ENCODE measurements at regions not wholly inside any gene's neighbourhood (a gene's known extent, or its start where the extent isn't known, plus 50 kb on each side); places are given as distances from the start of the nearest gene placed in this dataset.
"Not testable (repeated sequence)": the region's sequence is repeated elsewhere in the genome, so short reads cannot be mapped to it uniquely, and the experiment has no call there.

- Histone ChIP-seq H3K27ac (no peak overlapping the region), H3K27me3 (peaks cover 9% of the 10 kb centered on the region), H3K4me1 (replicated peaks in 1 of 2) (peaks cover 0 to 12% of the 10 kb centered on the region in 2 donors), H3K9me3 (replicated peaks in 1 of 3) (no peaks in the 10 kb centered on the region), H3K4me3 (no peak overlapping the region), H3K36me3 (replicated peaks in 1 of 2) (no peaks in the 10 kb centered on the region)
- intact Hi-C loops (cut with DNase I), result loop anchor here in 1 of 2 donors (5.0 kb wide), 1 partner anchor 371 kb away; no protein-coding TSS in a partner anchor
- no peak for DNase-seq
- TF ChIP-seq POLR2A (IDR thresholded peaks at IDR 0.05), result no peak
- TF ChIP-seq, protein P1, sequence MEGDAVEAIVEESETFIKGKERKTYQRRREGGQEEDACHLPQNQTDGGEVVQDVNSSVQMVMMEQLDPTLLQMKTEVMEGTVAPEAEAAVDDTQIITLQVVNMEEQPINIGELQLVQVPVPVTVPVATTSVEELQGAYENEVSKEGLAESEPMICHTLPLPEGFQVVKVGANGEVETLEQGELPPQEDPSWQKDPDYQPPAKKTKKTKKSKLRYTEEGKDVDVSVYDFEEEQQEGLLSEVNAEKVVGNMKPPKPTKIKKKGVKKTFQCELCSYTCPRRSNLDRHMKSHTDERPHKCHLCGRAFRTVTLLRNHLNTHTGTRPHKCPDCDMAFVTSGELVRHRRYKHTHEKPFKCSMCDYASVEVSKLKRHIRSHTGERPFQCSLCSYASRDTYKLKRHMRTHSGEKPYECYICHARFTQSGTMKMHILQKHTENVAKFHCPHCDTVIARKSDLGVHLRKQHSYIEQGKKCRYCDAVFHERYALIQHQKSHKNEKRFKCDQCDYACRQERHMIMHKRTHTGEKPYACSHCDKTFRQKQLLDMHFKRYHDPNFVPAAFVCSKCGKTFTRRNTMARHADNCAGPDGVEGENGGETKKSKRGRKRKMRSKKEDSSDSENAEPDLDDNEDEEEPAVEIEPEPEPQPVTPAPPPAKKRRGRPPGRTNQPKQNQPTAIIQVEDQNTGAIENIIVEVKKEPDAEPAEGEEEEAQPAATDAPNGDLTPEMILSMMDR (IDR thresholded peaks at IDR 0.05), result no peak
- 67 to 100% (median 89%) methylated on average over 3 of the region's 3 CpGs for WGBS, 4 donors
These were observed 85.6 kb upstream of the EGFL6 start for GRCh38 chrX:13483773-13484172.

DNA sequence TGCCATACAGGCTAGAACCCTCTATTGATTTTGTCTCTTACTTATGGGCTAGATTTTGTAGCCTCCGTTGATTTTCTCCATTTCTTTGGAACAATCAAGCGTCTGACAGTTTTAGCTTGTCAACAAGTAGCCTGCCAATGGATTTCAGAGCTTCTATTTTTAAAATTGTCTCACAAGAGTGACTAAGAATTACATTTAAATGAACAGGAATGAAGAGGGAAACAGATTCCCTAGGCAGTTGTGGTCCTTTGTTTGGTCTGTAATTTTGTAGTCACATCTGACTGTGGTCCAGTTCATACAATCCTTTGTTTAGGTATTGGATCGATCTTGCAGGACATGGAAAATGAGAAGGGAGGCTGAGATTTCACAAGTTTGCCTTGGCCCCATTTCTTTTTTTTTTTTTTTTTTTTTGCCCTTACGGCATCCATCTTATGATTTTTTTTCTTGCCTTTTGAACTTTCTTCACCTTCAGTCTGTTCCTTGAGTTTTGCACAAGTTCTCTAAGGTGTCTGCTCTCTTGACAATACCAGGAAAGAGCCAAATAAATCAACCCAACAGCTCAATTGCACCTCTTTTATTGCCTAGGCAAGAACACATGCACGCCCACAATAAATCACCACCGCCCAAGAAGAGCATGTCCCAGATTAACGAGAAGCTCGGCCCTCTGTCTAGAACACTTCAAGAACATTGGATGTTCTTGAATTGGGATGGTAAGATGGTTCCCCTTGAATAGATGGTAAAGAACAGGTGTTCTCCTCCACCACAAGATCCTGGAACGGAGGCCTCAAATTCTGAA is 86.5 kb upstream of the EGFL6 start:
- 76 to 85% (median 80%) methylated on average over 9 of the region's 9 CpGs for WGBS, 4 donors
- no peak for DNase-seq
- intact Hi-C loops (cut with DNase I), result loop anchor here in 1 of 2 donors (5.0 kb wide), 1 partner anchor 371 kb away; no protein-coding TSS in a partner anchor
- Histone ChIP-seq H3K27me3 (peaks cover 13% of the 10 kb centered on the region), H3K4me1 (replicated peaks in 1 of 2) (peaks cover 0 to 11% of the 10 kb centered on the region in 2 donors), H3K9me3 (replicated peaks in 1 of 3) (no peaks in the 10 kb centered on the region), H3K27ac (no peak overlapping the region), H3K4me3 (no peak overlapping the region), H3K36me3 (replicated peaks in 1 of 2) (no peaks in the 10 kb centered on the region)
- no peak for TF ChIP-seq POLR2A (IDR thresholded peaks at IDR 0.05)
- TF ChIP-seq, protein P1 (IDR thresholded peaks at IDR 0.05), result no peak

DNA sequence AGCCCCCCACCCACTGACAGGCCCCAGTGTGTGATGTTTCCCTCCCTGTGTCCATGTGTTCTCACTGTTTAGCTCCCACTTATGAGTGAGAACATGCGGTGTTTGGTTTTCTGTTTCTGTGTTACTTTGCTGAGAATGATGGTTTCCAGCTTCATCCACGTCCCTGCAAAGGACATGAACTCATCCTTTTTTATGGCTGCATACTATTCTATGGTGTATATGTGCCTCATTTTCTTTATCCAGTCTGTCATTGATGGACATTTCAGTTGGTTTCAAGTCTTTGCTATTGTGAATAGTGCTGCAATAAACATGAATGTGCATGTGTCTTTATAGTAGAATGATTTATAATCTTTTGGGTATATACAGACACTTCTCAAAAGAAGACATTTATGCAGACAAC is 88.6 kb upstream of the EGFL6 start:
- intact Hi-C loops (cut with DNase I), result loop anchor here in 1 of 2 donors (5.0 kb wide), 1 partner anchor 368 kb away; no protein-coding TSS in a partner anchor
- DNase-seq; H3K27ac ChIP-seq; H3K9me3 ChIP-seq (replicated peaks in 1 of 3); H3K4me1 ChIP-seq (replicated peaks in 1 of 2); H3K36me3 ChIP-seq (replicated peaks in 1 of 2); H3K4me3 ChIP-seq: not testable (repeated sequence)
- peaks cover 17% of the 10 kb centered on the region for H3K27me3 ChIP-seq
- whole genome bisulfite sequencing, 4 donors, result 73 to 91% (median 86%) methylated on average over 2 of the region's 2 CpGs

GRCh38 chrX:13479452-13479813 is 90.0 kb upstream of the EGFL6 start:
- Histone ChIP-seq H3K27ac (no peak overlapping the region), H3K27me3 (peaks cover 17% of the 10 kb centered on the region), H3K4me1 (replicated peaks in 1 of 2) (no peaks in the 10 kb centered on the region), H3K36me3 (replicated peaks in 1 of 2) (no peaks in the 10 kb centered on the region), H3K4me3 (no peak overlapping the region), H3K9me3 (replicated peaks in 1 of 3) (no peaks in the 10 kb centered on the region)
- intact Hi-C loops (cut with DNase I), result no loop called here
- TF ChIP-seq POLR2A (IDR thresholded peaks at IDR 0.05), result no peak
- TF ChIP-seq, protein P1 (IDR thresholded peaks at IDR 0.05), result no peak
- no peak for DNase-seq
- 87 to 96% (median 91%) methylated on average over 2 of the region's 2 CpGs for WGBS, 4 donors

Data from adrenal gland (tissue), 9 donors.